ENCODE measurements at regions not wholly inside any gene's neighbourhood (a gene's known extent, or its start where the extent isn't known, plus 50 kb on each side); places are given as distances from the start of the nearest gene placed in this dataset.

- no peak for TF ChIP-seq POLR2A (IDR thresholded peaks at IDR 0.05)
- TF ChIP-seq EP300 (IDR thresholded peaks at IDR 0.05), result no peak
- no peak for TF ChIP-seq CTCF (IDR thresholded peaks at IDR 0.05)
- TF ChIP-seq POLR2AphosphoS5 (IDR thresholded peaks at IDR 0.05), result no peak
- Histone ChIP-seq H3K4me3 (no peak overlapping the region), H3K9me3 (no peaks in the 10 kb centered on the region), H3K36me3 (no peaks in the 10 kb centered on the region), H3K27me3 (no peaks in the 10 kb centered on the region), H3K27ac (no peak overlapping the region), H3K4me1 (no peaks in the 10 kb centered on the region)
- no peak for ATAC-seq (ENCODE audit: low FRiP score in 2 of 2)
- WGBS, 2 donors, result 88 to 91% methylated on average over 7 of the region's 7 CpGs
- no peak for DNase-seq
Observed at GRCh38 chr21:15352009-15352408, 287.2 kb upstream of the NRIP1 start.

- Histone ChIP-seq H3K27me3 (no peaks in the 10 kb centered on the region), H3K4me1 (no peaks in the 10 kb centered on the region), H3K27ac (no peak overlapping the region), H3K4me3 (no peak overlapping the region), H3K36me3 (no peaks in the 10 kb centered on the region), H3K9me3 (no peaks in the 10 kb centered on the region)
- no peak for ATAC-seq (ENCODE audit: low FRiP score in 2 of 2)
- no peak for TF ChIP-seq POLR2AphosphoS5 (IDR thresholded peaks at IDR 0.05)
- no peak for TF ChIP-seq EP300 (IDR thresholded peaks at IDR 0.05)
- TF ChIP-seq CTCF (IDR thresholded peaks at IDR 0.05), result no peak
- TF ChIP-seq POLR2A (IDR thresholded peaks at IDR 0.05), result no peak
- no peak for DNase-seq
- WGBS, 2 donors, result 68 to 86% methylated on average over 1 of the region's 1 CpG
Observed at GRCh38 chr21:15353546-15353945, 288.7 kb upstream of the NRIP1 start.

GRCh38 chr21:15354516-15354915 lies 289.7 kb upstream of the NRIP1 start:
- TF ChIP-seq POLR2A (IDR thresholded peaks at IDR 0.05) (no peak), EP300 (IDR thresholded peaks at IDR 0.05) (no peak), POLR2AphosphoS5 (IDR thresholded peaks at IDR 0.05) (no peak), CTCF (IDR thresholded peaks at IDR 0.05) (no peak)
- 33 to 51% methylated on average over 3 of the region's 3 CpGs for WGBS, 2 donors
- H3K9me3 ChIP-seq, result no peaks in the 10 kb centered on the region
- ATAC-seq (ENCODE audit: low FRiP score in 2 of 2), result no peak
- no peak for DNase-seq
- no peaks in the 10 kb centered on the region for H3K4me1 ChIP-seq
- H3K27ac ChIP-seq, result no peak overlapping the region
- H3K27me3 ChIP-seq, result no peaks in the 10 kb centered on the region
- H3K4me3 ChIP-seq, result no peak overlapping the region
- H3K36me3 ChIP-seq, result no peaks in the 10 kb centered on the region

GRCh38 chr21:15355066-15355465 lies 290.3 kb upstream of the NRIP1 start:
- Histone ChIP-seq H3K27ac (no peak overlapping the region), H3K4me3 (no peak overlapping the region), H3K36me3 (no peaks in the 10 kb centered on the region), H3K27me3 (no peaks in the 10 kb centered on the region), H3K9me3 (no peaks in the 10 kb centered on the region), H3K4me1 (no peaks in the 10 kb centered on the region)
- WGBS, 2 donors, result 35 to 43% methylated on average over 6 of the region's 6 CpGs
- no peak for DNase-seq
- ATAC-seq (ENCODE audit: low FRiP score in 2 of 2), result no peak
- TF ChIP-seq CTCF (IDR thresholded peaks at IDR 0.05) (no peak), EP300 (IDR thresholded peaks at IDR 0.05) (no peak), POLR2AphosphoS5 (IDR thresholded peaks at IDR 0.05) (no peak)

GRCh38 chr21:15359251-15359650 lies 294.5 kb upstream of the NRIP1 start:
- no peaks in the 10 kb centered on the region for H3K9me3 ChIP-seq
- no peak for ATAC-seq (ENCODE audit: low FRiP score in 2 of 2)
- WGBS, 2 donors, result 64 to 67% methylated on average over 4 of the region's 4 CpGs
- H3K4me3 ChIP-seq, result no peak overlapping the region
- DNase-seq, result no peak
- H3K27ac ChIP-seq, result no peak overlapping the region
- H3K27me3 ChIP-seq, result no peaks in the 10 kb centered on the region
- no peak for TF ChIP-seq EP300 (IDR thresholded peaks at IDR 0.05)
- H3K36me3 ChIP-seq, result no peaks in the 10 kb centered on the region
- H3K4me1 ChIP-seq, result no peaks in the 10 kb centered on the region
